GM12891 (cell line): ENCODE measurements at regions not wholly inside any gene's neighbourhood (a gene's known extent, or its start where the extent isn't known, plus 50 kb on each side); places are given as distances from the start of the nearest gene placed in this dataset.

Experiments
- PAX5 ChIP-seq: IDR thresholded peaks from 2 replicates; pipeline ENCODE4 v1.6.1; 2011; ENCODE audit warnings: low read length, moderate library complexity, mild to moderate bottlenecking; ENCODE audit not compliant: insufficient read depth, severe bottlenecking
- POLR2A ChIP-seq: IDR thresholded peaks from 2 replicates; pipeline ENCODE4 v1.6.1; 2011; ENCODE audit warnings: low read depth, low read length, control low read depth
- POLR2AphosphoS5 ChIP-seq: IDR thresholded peaks from 2 replicates; pipeline ENCODE4 v1.6.1; 2011; ENCODE audit warnings: low read depth, low read length, control low read depth
- POU2F2 ChIP-seq: IDR thresholded peaks from 2 replicates; pipeline ENCODE4 v1.6.1; 2011; ENCODE audit warnings: low read depth, mild to moderate bottlenecking, control low read depth, low read length, moderate library complexity
- SPI1 ChIP-seq: IDR thresholded peaks from 2 replicates; pipeline ENCODE4 v1.6.1; 2011; ENCODE audit warnings: low read depth, low read length, control low read depth
- TAF1 ChIP-seq: IDR thresholded peaks from 2 replicates; pipeline ENCODE4 v1.6.1; 2011; ENCODE audit warnings: low read depth, low read length, control low read depth

GRCh38 chr10:105702211-105702610, 1061.1 kb downstream of the SORCS3 start:
- TF ChIP-seq POLR2AphosphoS5 (no peak), POLR2A (no peak), TAF1 (no peak), PAX5 (no peak), POU2F2 (no peak), SPI1 (no peak)
